ENCODE measurements at regions not wholly inside any gene's neighbourhood (a gene's known extent, or its start where the extent isn't known, plus 50 kb on each side); places are given as distances from the start of the nearest gene placed in this dataset.

DNA sequence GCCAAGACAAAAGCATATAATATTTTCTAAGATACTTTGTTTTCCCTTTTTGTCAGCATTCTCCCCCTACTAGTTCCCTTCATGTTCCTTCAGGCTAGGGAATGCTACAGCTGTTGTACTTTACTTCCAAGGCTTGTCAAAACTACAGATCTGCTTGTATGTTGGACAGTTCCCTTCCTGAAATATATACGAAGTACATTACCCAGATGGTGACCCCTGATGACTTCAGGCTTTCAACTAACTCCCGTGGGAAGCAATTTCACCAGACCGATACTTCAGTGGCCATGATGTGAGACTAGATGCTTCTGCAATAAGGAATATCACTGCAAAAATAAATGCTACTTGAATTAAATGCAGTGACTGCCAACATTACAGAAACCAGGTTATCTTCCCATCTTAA is 332.8 kb downstream of the SH2D1A start:
- ATAC-seq = no peak
- Histone ChIP-seq H3K36me3 (ENCODE audit: control insufficient read depth in 2 of 3, insufficient read depth in 3 of 3, low read length in 3 of 3) (no peaks in the 10 kb centered on the region), H3K4me1 (ENCODE audit: control insufficient read depth in 2 of 2, insufficient read depth in 2 of 2, low read length in 2 of 2) (no peaks in the 10 kb centered on the region), H3K27ac (ENCODE audit: low read depth, low read length) (no peak overlapping the region), H3K27me3 (ENCODE audit: control insufficient read depth in 2 of 2, insufficient read depth in 2 of 2, low read length in 2 of 2) (no peaks in the 10 kb centered on the region), H3K4me3 (ENCODE audit: low read length) (no peak overlapping the region), H3K9me3 (ENCODE audit: control insufficient read depth in 2 of 3, low read length in 3 of 3) (no peaks in the 10 kb centered on the region)
- no peak overlapping the region for H3K4me3 Mint-ChIP-seq
- intact Hi-C loops (cut with micrococcal nuclease) = no loop called here
- H3K4me1 Mint-ChIP-seq = no peaks in the 10 kb centered on the region
- H3K27me3 Mint-ChIP-seq = no peaks in the 10 kb centered on the region
- ChIA-PET POLR2A (no interaction called here), CTCF (no interaction called here)
- peaks cover 0 to 4% (median 0%) of the 10 kb centered on the region in 11 donors for H3K9me3 Mint-ChIP-seq
- H3K27ac Mint-ChIP-seq = no peak overlapping the region
- DNase-seq = no peak
- peaks cover 0 to 4% (median 0%) of the 10 kb centered on the region in 5 donors for H3K36me3 Mint-ChIP-seq

DNA sequence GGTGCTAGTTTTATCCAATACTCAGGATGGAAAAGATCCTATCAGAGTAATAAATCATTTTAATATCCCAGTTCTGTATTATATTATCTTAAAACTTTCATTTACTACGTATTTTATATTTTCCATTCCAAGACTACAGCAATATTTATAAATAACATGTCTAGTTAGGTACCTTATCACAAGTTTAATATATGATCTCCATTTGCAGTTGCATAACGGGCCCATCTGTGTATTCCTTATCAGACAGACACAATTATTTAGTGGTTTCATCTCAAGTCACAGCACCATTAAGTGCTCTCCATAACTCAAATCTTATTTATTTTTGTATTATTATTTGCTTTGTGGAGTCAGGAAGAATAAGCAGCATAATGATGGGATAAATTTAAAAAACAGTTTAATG is 333.9 kb downstream of the SH2D1A start:
- H3K9me3 Mint-ChIP-seq = peaks cover 0 to 15% (median 4%) of the 10 kb centered on the region in 11 donors
- ChIA-PET CTCF (no interaction called here), POLR2A (no interaction called here)
- Histone ChIP-seq H3K27ac (ENCODE audit: low read depth, low read length) (no peak overlapping the region), H3K4me1 (ENCODE audit: control insufficient read depth in 2 of 2, insufficient read depth in 2 of 2, low read length in 2 of 2) (no peaks in the 10 kb centered on the region), H3K27me3 (ENCODE audit: control insufficient read depth in 2 of 2, insufficient read depth in 2 of 2, low read length in 2 of 2) (no peaks in the 10 kb centered on the region), H3K36me3 (ENCODE audit: control insufficient read depth in 2 of 3, insufficient read depth in 3 of 3, low read length in 3 of 3) (no peaks in the 10 kb centered on the region), H3K4me3 (ENCODE audit: low read length) (no peak overlapping the region), H3K9me3 (ENCODE audit: control insufficient read depth in 2 of 3, low read length in 3 of 3) (no peaks in the 10 kb centered on the region)
- no peak overlapping the region for H3K27ac Mint-ChIP-seq
- H3K4me1 Mint-ChIP-seq = no peaks in the 10 kb centered on the region
- DNase-seq (no peak), ATAC-seq (no peak)
- H3K27me3 Mint-ChIP-seq = no peaks in the 10 kb centered on the region
- no peak overlapping the region for H3K4me3 Mint-ChIP-seq
- intact Hi-C loops (cut with micrococcal nuclease) = no loop called here
- H3K36me3 Mint-ChIP-seq = peaks cover 0 to 12% (median 3%) of the 10 kb centered on the region in 5 donors

DNA sequence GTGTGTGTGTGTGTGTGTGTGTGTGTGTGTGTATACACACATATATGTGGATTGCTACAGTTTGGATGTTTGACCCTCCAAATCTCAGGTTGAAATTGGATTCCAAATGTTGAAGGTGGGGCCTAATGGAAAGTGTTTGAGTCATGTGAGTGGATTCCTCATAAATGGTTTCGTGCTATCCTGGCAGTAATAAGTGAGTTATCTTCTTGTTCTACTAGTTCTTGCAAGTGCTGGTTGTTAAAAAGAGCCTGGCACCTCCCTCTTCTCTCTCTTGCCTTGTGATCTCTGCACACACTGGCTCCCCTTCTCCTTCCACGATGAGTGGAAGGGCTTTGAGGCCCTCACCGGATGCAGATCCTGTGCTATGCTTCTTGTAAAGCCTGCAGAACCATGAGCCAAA is 344.1 kb downstream of the SH2D1A start:
- Histone ChIP-seq H3K36me3 (ENCODE audit: control insufficient read depth in 2 of 3, insufficient read depth in 3 of 3, low read length in 3 of 3) (no peaks in the 10 kb centered on the region), H3K9me3 (ENCODE audit: control insufficient read depth in 2 of 3, low read length in 3 of 3) (no peaks in the 10 kb centered on the region), H3K27me3 (ENCODE audit: control insufficient read depth in 2 of 2, insufficient read depth in 2 of 2, low read length in 2 of 2) (no peaks in the 10 kb centered on the region), H3K27ac (ENCODE audit: low read depth, low read length) (no peak overlapping the region), H3K4me1 (ENCODE audit: control insufficient read depth in 2 of 2, insufficient read depth in 2 of 2, low read length in 2 of 2) (no peaks in the 10 kb centered on the region), H3K4me3 (ENCODE audit: low read length) (no peak overlapping the region)
- ChIA-PET POLR2A (no interaction called here), CTCF (no interaction called here)
- no peak overlapping the region for H3K27ac Mint-ChIP-seq
- no peaks in the 10 kb centered on the region for H3K4me1 Mint-ChIP-seq
- H3K9me3 Mint-ChIP-seq = peaks cover 0 to 15% (median 2%) of the 10 kb centered on the region in 11 donors
- intact Hi-C loops (cut with micrococcal nuclease) = no loop called here
- ATAC-seq = no peak
- DNase-seq = no peak
- H3K4me3 Mint-ChIP-seq = no peak overlapping the region
- peaks cover 0 to 4% (median 0%) of the 10 kb centered on the region in 5 donors for H3K36me3 Mint-ChIP-seq
- H3K27me3 Mint-ChIP-seq = no peaks in the 10 kb centered on the region

DNA sequence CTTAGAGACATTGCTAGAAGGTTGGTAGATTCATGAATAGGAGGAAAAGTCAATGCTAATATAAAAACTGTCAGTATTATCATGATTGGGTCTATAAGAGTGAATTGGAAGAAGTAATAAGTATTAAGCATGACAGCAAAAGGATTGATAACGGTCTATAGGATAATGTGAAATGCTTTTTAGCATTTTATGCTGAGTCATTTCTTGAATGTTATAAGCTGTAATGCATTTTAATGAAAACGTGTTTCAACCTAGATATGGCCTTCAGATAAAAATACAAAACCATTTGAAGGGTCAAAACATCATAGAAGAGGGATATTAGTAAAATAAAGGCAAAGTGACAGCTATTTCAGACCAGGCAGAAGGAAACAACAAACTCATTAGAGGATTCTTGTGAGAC is 353.5 kb downstream of the SH2D1A start:
- H3K9me3 ChIP-seq (ENCODE audit: control insufficient read depth in 2 of 3, low read length in 3 of 3) = no peaks in the 10 kb centered on the region
- H3K4me1 ChIP-seq (ENCODE audit: control insufficient read depth in 2 of 2, insufficient read depth in 2 of 2, low read length in 2 of 2) = no peaks in the 10 kb centered on the region
- ChIA-PET POLR2A (interaction anchor here (0.8 kb wide), 1 partner anchor 732 kb away, joined by 3 read pairs; no protein-coding TSS in a partner anchor), CTCF (no interaction called here)
- no peak overlapping the region for H3K27ac Mint-ChIP-seq
- H3K36me3 Mint-ChIP-seq = no peaks in the 10 kb centered on the region
- H3K4me3 Mint-ChIP-seq = no peak overlapping the region
- no peaks in the 10 kb centered on the region for H3K27me3 Mint-ChIP-seq
- H3K27ac ChIP-seq (ENCODE audit: low read depth, low read length) = no peak overlapping the region
- no peaks in the 10 kb centered on the region for H3K36me3 ChIP-seq (ENCODE audit: control insufficient read depth in 2 of 3, insufficient read depth in 3 of 3, low read length in 3 of 3)
- no peaks in the 10 kb centered on the region for H3K27me3 ChIP-seq (ENCODE audit: control insufficient read depth in 2 of 2, insufficient read depth in 2 of 2, low read length in 2 of 2)
- no peaks in the 10 kb centered on the region for H3K9me3 Mint-ChIP-seq
- intact Hi-C loops (cut with micrococcal nuclease) = no loop called here
- H3K4me1 Mint-ChIP-seq = peaks cover 0 to 3% (median 1%) of the 10 kb centered on the region in 7 donors
- ATAC-seq = no peak
- DNase-seq = no peak
- H3K4me3 ChIP-seq (ENCODE audit: low read length) = no peak overlapping the region

DNA sequence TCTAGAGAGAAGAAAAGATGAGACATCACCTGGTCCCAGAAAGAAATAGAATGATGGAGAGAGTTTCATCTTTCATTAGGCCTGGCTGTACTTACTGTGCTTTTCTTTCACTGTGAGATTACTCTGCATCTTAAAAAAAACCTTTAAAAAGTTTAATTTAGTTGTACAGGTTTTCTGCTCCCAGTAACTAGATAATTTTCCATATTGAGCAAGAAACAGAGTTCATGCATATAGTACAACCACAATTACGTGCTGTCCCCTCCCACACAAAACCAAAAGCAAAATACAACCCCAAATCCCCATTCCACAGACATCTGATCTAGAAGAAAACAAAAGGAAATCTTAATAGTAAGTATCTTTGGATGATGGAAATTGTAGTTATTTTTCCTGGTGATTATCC is 371.2 kb downstream of the SH2D1A start:
- peak overlapping the region in 6 of 9 donors; percentile 0 to 41 (median 24) for H3K27ac Mint-ChIP-seq
- ChIA-PET CTCF (no interaction called here), POLR2A (no interaction called here)
- DNase-seq (no peak), ATAC-seq (no peak)
- no peaks in the 10 kb centered on the region for H3K27me3 Mint-ChIP-seq
- H3K36me3 Mint-ChIP-seq = peaks cover 0 to 3% (median 0%) of the 10 kb centered on the region in 5 donors
- no peak overlapping the region for H3K27ac ChIP-seq (ENCODE audit: low read depth, low read length)
- H3K9me3 ChIP-seq (ENCODE audit: control insufficient read depth in 2 of 3, low read length in 3 of 3) = no peaks in the 10 kb centered on the region
- no peaks in the 10 kb centered on the region for H3K36me3 ChIP-seq (ENCODE audit: control insufficient read depth in 2 of 3, insufficient read depth in 3 of 3, low read length in 3 of 3)
- H3K4me1 ChIP-seq (ENCODE audit: control insufficient read depth in 2 of 2, insufficient read depth in 2 of 2, low read length in 2 of 2) = no peaks in the 10 kb centered on the region
- intact Hi-C loops (cut with micrococcal nuclease) = no loop called here
- H3K27me3 ChIP-seq (ENCODE audit: control insufficient read depth in 2 of 2, insufficient read depth in 2 of 2, low read length in 2 of 2) = no peaks in the 10 kb centered on the region
- H3K4me1 Mint-ChIP-seq = peaks cover 0 to 17% (median 5%) of the 10 kb centered on the region in 7 donors
- H3K9me3 Mint-ChIP-seq = no peaks in the 10 kb centered on the region
- H3K4me3 ChIP-seq (ENCODE audit: low read length) = no peak overlapping the region
- peak overlapping the region in 2 of 10 donors; percentile 31 to 35 for H3K4me3 Mint-ChIP-seq

DNA sequence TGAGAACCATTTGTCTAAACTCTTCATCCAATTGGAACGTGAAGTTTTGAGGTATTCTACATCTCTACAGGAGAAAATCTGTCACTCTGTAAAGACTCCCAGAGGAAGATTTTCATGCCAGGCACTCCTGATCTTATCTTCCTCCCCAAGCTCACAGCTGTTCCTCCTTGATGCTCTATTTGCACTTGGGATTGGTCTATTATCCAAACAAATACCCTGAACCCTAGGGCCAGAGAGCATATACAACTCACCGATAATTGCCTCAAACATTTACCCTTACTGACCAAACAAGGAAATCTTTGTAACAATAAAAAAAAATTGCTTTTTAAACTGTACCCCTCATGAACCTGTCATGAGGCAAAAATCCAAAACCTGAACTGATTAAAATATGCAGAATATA is 372.7 kb downstream of the SH2D1A start:
- ChIA-PET POLR2A (no interaction called here), CTCF (no interaction called here)
- no peak overlapping the region for H3K27ac Mint-ChIP-seq
- Histone ChIP-seq H3K27me3 (ENCODE audit: control insufficient read depth in 2 of 2, insufficient read depth in 2 of 2, low read length in 2 of 2) (no peaks in the 10 kb centered on the region), H3K9me3 (ENCODE audit: control insufficient read depth in 2 of 3, low read length in 3 of 3) (no peaks in the 10 kb centered on the region), H3K4me3 (ENCODE audit: low read length) (no peak overlapping the region), H3K27ac (ENCODE audit: low read depth, low read length) (no peak overlapping the region), H3K4me1 (ENCODE audit: control insufficient read depth in 2 of 2, insufficient read depth in 2 of 2, low read length in 2 of 2) (no peaks in the 10 kb centered on the region), H3K36me3 (ENCODE audit: control insufficient read depth in 2 of 3, insufficient read depth in 3 of 3, low read length in 3 of 3) (no peaks in the 10 kb centered on the region)
- peaks cover 0 to 18% (median 8%) of the 10 kb centered on the region in 7 donors for H3K4me1 Mint-ChIP-seq
- no peaks in the 10 kb centered on the region for H3K9me3 Mint-ChIP-seq
- no peak overlapping the region for H3K4me3 Mint-ChIP-seq
- no peak for ATAC-seq
- no peaks in the 10 kb centered on the region for H3K27me3 Mint-ChIP-seq
- intact Hi-C loops (cut with micrococcal nuclease) = no loop called here
- H3K36me3 Mint-ChIP-seq = peaks cover 0 to 3% (median 0%) of the 10 kb centered on the region in 5 donors
- no peak for DNase-seq

DNA sequence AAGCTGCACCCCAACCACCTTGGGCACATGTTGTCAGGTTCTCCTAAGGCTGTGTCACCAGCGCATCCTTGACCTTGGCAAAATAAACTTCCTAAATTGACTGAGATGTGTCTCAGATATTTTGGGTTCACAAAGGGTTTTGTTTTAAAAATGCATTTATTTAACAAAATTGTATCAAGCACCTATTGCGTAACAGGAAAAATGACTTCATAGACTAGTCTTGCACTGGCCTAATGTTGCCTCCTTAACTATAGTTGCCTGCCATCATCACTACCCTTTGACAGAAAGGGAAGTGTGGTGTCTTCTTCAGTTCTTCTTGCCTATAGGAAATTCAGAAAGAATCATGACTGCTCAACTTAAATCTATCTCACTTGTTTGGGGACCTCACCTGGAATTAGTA is 374.2 kb downstream of the SH2D1A start:
- intact Hi-C loops (cut with micrococcal nuclease) = no loop called here
- no peaks in the 10 kb centered on the region for H3K4me1 ChIP-seq (ENCODE audit: control insufficient read depth in 2 of 2, insufficient read depth in 2 of 2, low read length in 2 of 2)
- ChIA-PET POLR2A (no interaction called here), CTCF (interaction anchor here (0.6 kb wide), 1 partner anchor 888 kb away, joined by 3 read pairs; no protein-coding TSS in a partner anchor)
- Mint-ChIP-seq H3K27ac (peak overlapping the region in 1 of 9 donors; percentile 1), H3K9me3 (no peaks in the 10 kb centered on the region), H3K27me3 (no peaks in the 10 kb centered on the region), H3K36me3 (peaks cover 0 to 3% (median 0%) of the 10 kb centered on the region in 5 donors), H3K4me3 (no peak overlapping the region), H3K4me1 (peaks cover 0 to 29% (median 11%) of the 10 kb centered on the region in 7 donors)
- no peaks in the 10 kb centered on the region for H3K36me3 ChIP-seq (ENCODE audit: control insufficient read depth in 2 of 3, insufficient read depth in 3 of 3, low read length in 3 of 3)
- DNase-seq = no peak
- H3K4me3 ChIP-seq (ENCODE audit: low read length) = no peak overlapping the region
- no peaks in the 10 kb centered on the region for H3K27me3 ChIP-seq (ENCODE audit: control insufficient read depth in 2 of 2, insufficient read depth in 2 of 2, low read length in 2 of 2)
- H3K27ac ChIP-seq (ENCODE audit: low read depth, low read length) = no peak overlapping the region
- H3K9me3 ChIP-seq (ENCODE audit: control insufficient read depth in 2 of 3, low read length in 3 of 3) = no peaks in the 10 kb centered on the region
- no peak for ATAC-seq
